Astrocyte (in vitro differentiated cells and primary cell): ENCODE measurements at regions not wholly inside any gene's neighbourhood (a gene's known extent, or its start where the extent isn't known, plus 50 kb on each side); places are given as distances from the start of the nearest gene placed in this dataset.

Source experiments
- DNase-seq: peaks from one replicate; pipeline ENCODE4 v3.0.0-alpha.2; 2010; ENCODE audit warnings: low read depth
- FAIRE-seq: peaks from 2 replicates; lab custom pipeline; 2011; peaks lifted over from hg19 to GRCh38; lab: Jason Lieb, UNC
- H2AFZ ChIP-seq: 2 replicates; pipeline ENCODE4 v1.6.0; 2012; ENCODE audit warnings: low read depth, low read length, inconsistent platforms
- H3K27ac ChIP-seq: 2 replicates; pipeline ENCODE4 v1.5.1; 2011; ENCODE audit warnings: low read depth, low read length, inconsistent platforms
- H3K27me3 ChIP-seq: 2 replicates; pipeline ENCODE4 v1.6.0; 2011; ENCODE audit warnings: low read length, inconsistent platforms; ENCODE audit not compliant: insufficient read depth
- H3K36me3 ChIP-seq: 2 replicates; pipeline ENCODE4 v1.5.1; 2011; ENCODE audit warnings: low read length, inconsistent platforms; ENCODE audit not compliant: insufficient read depth
- H3K4me1 ChIP-seq: 2 replicates; pipeline ENCODE4 v1.5.1; 2011; ENCODE audit warnings: low read length, inconsistent platforms; ENCODE audit not compliant: insufficient read depth
- H3K4me2 ChIP-seq: 2 replicates; pipeline ENCODE4 v1.6.0; 2012; ENCODE audit warnings: low read length, inconsistent platforms
- H3K4me3 ChIP-seq: 2 replicates; pipeline ENCODE4 v1.5.1; 2011; ENCODE audit warnings: low read depth, mild to moderate bottlenecking, low read length, inconsistent platforms; ENCODE audit not compliant: insufficient read depth
- H3K79me2 ChIP-seq: 2 replicates; pipeline ENCODE4 v1.6.0; 2012; ENCODE audit warnings: mild to moderate bottlenecking, low read length, inconsistent platforms; ENCODE audit not compliant: insufficient read depth
- H3K9ac ChIP-seq: 2 replicates; pipeline ENCODE4 v1.6.0; 2012; ENCODE audit warnings: mild to moderate bottlenecking, low read length, inconsistent platforms
- H3K9me3 ChIP-seq: 2 replicates; pipeline ENCODE4 v1.5.1; 2012; ENCODE audit warnings: low read depth, mild to moderate bottlenecking, low read length, inconsistent platforms; ENCODE audit not compliant: insufficient read depth
- H4K20me1 ChIP-seq: 2 replicates; pipeline ENCODE4 v1.6.0; 2012; ENCODE audit warnings: low read length, inconsistent platforms; ENCODE audit not compliant: insufficient read depth
- H3K27ac Mint-ChIP-seq: one replicate; pipeline ENCODE4 v1.8.0; 2021; ENCODE audit warnings: mild to moderate bottlenecking, mixed read lengths; ENCODE audit not compliant: unreplicated experiment
- H3K27me3 Mint-ChIP-seq: one replicate; pipeline ENCODE4 v1.8.0; 2021; ENCODE audit warnings: low read depth, mixed read lengths; ENCODE audit not compliant: unreplicated experiment
- H3K36me3 Mint-ChIP-seq: one replicate; pipeline ENCODE4 v1.8.0; 2021; ENCODE audit warnings: low read depth, mixed read lengths; ENCODE audit not compliant: unreplicated experiment
- H3K4me1 Mint-ChIP-seq: one replicate; pipeline ENCODE4 v1.8.0; 2021; ENCODE audit warnings: low read depth, mixed read lengths; ENCODE audit not compliant: unreplicated experiment
- H3K4me3 Mint-ChIP-seq: one replicate; pipeline ENCODE4 v1.8.0; 2021; ENCODE audit warnings: mild to moderate bottlenecking, moderate library complexity, mixed read lengths; ENCODE audit not compliant: unreplicated experiment
- H3K9me3 Mint-ChIP-seq: one replicate; pipeline ENCODE4 v1.8.0; 2021; ENCODE audit warnings: mild to moderate bottlenecking, mixed read lengths; ENCODE audit not compliant: unreplicated experiment
- EZH2 ChIP-seq: IDR thresholded peaks from 2 replicates; pipeline ENCODE4 v1.6.1; 2012; ENCODE audit warnings: mild to moderate bottlenecking, low read length, inconsistent platforms; ENCODE audit not compliant: insufficient read depth
- TF ChIP-seq, protein P1 (sequence below): IDR thresholded peaks from 2 replicates; pipeline ENCODE4 v1.5.1; 2011; ENCODE audit warnings: low read depth, mild to moderate bottlenecking, inconsistent platforms, low read length, moderate library complexity; ENCODE audit not compliant: insufficient read depth

DNA sequence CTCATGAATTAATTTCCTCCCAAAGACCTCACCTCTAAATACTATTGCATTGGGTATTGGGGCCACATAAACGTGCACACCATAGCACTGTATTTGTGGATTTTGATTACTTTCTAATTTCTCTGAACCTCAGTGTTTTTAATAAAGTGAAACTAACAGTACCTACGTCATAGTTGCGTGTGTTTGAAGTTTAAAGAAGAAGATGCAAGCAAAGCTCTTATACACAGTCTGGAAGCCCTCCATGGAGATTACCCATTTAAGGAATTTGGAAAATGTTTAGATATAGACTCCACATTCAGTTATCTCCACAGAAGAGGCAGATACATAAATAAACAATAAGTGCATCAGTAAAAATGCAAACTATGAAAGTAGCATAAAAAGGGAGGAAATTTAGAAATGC lies 581.1 kb upstream of the GBE1 start:
- H3K36me3 Mint-ChIP-seq = no peaks in the 10 kb centered on the region

DNA sequence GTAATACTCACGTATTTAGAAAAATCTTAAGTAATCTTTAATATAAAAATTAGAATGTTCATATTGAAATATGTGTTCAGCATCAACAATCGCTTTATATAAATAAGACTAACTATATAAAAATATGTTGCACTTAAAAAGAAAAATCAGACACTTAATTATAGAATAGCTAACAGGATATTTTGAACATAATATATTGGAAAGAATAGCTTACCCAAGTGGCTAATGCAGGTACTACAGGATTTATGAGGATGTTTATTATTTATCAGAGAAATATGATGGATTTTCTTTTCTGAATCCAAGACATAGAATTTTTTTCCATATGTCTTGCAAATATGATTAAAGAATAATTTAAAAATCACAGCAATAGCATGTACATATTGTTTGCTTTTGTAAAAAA lies 567.9 kb upstream of the GBE1 start:
- Mint-ChIP-seq H3K9me3 (no peaks in the 10 kb centered on the region), H3K27ac (no peak overlapping the region), H3K4me3 (no peak overlapping the region), H3K36me3 (no peaks in the 10 kb centered on the region), H3K4me1 (no peaks in the 10 kb centered on the region), H3K27me3 (no peaks in the 10 kb centered on the region)
- H3K79me2 ChIP-seq = no peaks in the 10 kb centered on the region
- no peak for FAIRE-seq
- H3K27ac ChIP-seq = no peak overlapping the region
- no peaks in the 10 kb centered on the region for H3K27me3 ChIP-seq
- no peaks in the 10 kb centered on the region for H3K9me3 ChIP-seq
- no peak overlapping the region for H3K4me3 ChIP-seq
- no peak overlapping the region for H3K4me2 ChIP-seq
- H4K20me1 ChIP-seq = no peaks in the 10 kb centered on the region
- H3K4me1 ChIP-seq = no peaks in the 10 kb centered on the region
- no peaks in the 10 kb centered on the region for H3K36me3 ChIP-seq
- H3K9ac ChIP-seq = no peak overlapping the region
- no peak overlapping the region for H2AFZ ChIP-seq
- TF ChIP-seq EZH2 = no peak
- TF ChIP-seq, protein P1, sequence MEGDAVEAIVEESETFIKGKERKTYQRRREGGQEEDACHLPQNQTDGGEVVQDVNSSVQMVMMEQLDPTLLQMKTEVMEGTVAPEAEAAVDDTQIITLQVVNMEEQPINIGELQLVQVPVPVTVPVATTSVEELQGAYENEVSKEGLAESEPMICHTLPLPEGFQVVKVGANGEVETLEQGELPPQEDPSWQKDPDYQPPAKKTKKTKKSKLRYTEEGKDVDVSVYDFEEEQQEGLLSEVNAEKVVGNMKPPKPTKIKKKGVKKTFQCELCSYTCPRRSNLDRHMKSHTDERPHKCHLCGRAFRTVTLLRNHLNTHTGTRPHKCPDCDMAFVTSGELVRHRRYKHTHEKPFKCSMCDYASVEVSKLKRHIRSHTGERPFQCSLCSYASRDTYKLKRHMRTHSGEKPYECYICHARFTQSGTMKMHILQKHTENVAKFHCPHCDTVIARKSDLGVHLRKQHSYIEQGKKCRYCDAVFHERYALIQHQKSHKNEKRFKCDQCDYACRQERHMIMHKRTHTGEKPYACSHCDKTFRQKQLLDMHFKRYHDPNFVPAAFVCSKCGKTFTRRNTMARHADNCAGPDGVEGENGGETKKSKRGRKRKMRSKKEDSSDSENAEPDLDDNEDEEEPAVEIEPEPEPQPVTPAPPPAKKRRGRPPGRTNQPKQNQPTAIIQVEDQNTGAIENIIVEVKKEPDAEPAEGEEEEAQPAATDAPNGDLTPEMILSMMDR = peak; percentile 3
- DNase-seq = no peak

More for the DNA sequence above, 581.1 kb upstream of the GBE1 start:
- no peaks in the 10 kb centered on the region for H3K27me3 ChIP-seq
- Mint-ChIP-seq H3K9me3 (no peaks in the 10 kb centered on the region), H3K27ac (no peak overlapping the region), H3K27me3 (no peaks in the 10 kb centered on the region), H3K4me3 (no peak overlapping the region), H3K4me1 (no peaks in the 10 kb centered on the region)
- H3K27ac ChIP-seq = no peak overlapping the region
- H3K4me2 ChIP-seq = no peak overlapping the region
- H3K9ac ChIP-seq = no peak overlapping the region
- no peaks in the 10 kb centered on the region for H3K79me2 ChIP-seq
- no peak overlapping the region for H3K4me3 ChIP-seq
- DNase-seq (no peak), FAIRE-seq (no peak)
- TF ChIP-seq EZH2 = no peak
- TF ChIP-seq, protein P1 = no peak
- no peak overlapping the region for H2AFZ ChIP-seq
- no peaks in the 10 kb centered on the region for H3K9me3 ChIP-seq
- no peaks in the 10 kb centered on the region for H3K4me1 ChIP-seq
- no peaks in the 10 kb centered on the region for H4K20me1 ChIP-seq
- H3K36me3 ChIP-seq = no peaks in the 10 kb centered on the region

DNA sequence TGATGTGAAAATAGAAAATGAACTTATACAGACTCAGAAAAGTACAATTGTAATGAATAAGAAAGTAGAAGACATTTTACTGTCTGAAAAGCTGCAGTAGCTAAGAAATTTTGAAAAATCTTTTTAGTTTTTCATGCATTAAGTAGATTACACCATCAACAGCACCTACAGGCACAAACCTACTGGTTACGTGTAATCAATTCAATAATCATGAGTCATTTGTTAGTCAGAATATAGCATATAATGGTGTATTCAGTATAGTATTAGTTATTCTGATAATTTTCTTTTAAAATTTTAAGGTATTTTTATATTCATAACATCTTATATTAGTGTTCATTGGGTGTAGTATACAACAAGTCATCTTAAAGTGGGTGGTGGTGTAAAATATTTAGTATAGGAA lies 550.5 kb upstream of the GBE1 start:
- H4K20me1 ChIP-seq = no peaks in the 10 kb centered on the region
- FAIRE-seq = no peak
- no peak overlapping the region for H3K9ac ChIP-seq
- no peak overlapping the region for H3K4me3 ChIP-seq
- Mint-ChIP-seq H3K27me3 (no peaks in the 10 kb centered on the region), H3K4me1 (no peaks in the 10 kb centered on the region), H3K4me3 (no peak overlapping the region), H3K27ac (no peak overlapping the region), H3K9me3 (peaks cover 3% of the 10 kb centered on the region), H3K36me3 (no peaks in the 10 kb centered on the region)
- no peak overlapping the region for H3K27ac ChIP-seq
- no peak overlapping the region for H2AFZ ChIP-seq
- H3K4me1 ChIP-seq = no peaks in the 10 kb centered on the region
- TF ChIP-seq EZH2 = no peak
- TF ChIP-seq, protein P1 = no peak
- no peaks in the 10 kb centered on the region for H3K9me3 ChIP-seq
- H3K4me2 ChIP-seq = no peak overlapping the region
- H3K79me2 ChIP-seq = no peaks in the 10 kb centered on the region
- H3K27me3 ChIP-seq = no peaks in the 10 kb centered on the region
- H3K36me3 ChIP-seq = no peaks in the 10 kb centered on the region
- no peak for DNase-seq
